Stomach (tissue), 8 donors: ENCODE measurements at regions not wholly inside any gene's neighbourhood (a gene's known extent, or its start where the extent isn't known, plus 50 kb on each side); places are given as distances from the start of the nearest gene placed in this dataset.
"Not testable (repeated sequence)": the region's sequence is repeated elsewhere in the genome, so short reads cannot be mapped to it uniquely, and the experiment has no call there.

Experiments
- DNase-seq, 2 donors: peaks; one replicate each; pipeline versions ENCODE4 v3.0.0 to v3.0.0-alpha.2; 2013 to 2019
- H3K27ac ChIP-seq, 5 donors: fragments of 200-600 bp in 4 of 5; sonication (generic) in 4 of 5; one replicate each; pipeline ENCODE4 v1.5.1; 2013 to 2019; ENCODE audit warnings: mild to moderate bottlenecking in 1 of 5, moderate library complexity in 1 of 5
- H3K27me3 ChIP-seq, 3 donors: fragments of 200-600 bp; sonication (generic); one replicate each; pipeline ENCODE4 v1.5.1; 2017 to 2019; ENCODE audit warnings: mixed run types in 1 of 3
- H3K36me3 ChIP-seq, 4 donors: fragments of 200-600 bp; sonication (generic); 1 replicate in 3 of 4; 2 replicates in 1 of 4; pipeline ENCODE4 v1.5.1; 2016 to 2019
- H3K4me1 ChIP-seq, 4 donors: fragments of 200-600 bp; sonication (generic); one replicate each; pipeline ENCODE4 v1.5.1; 2016 to 2019
- H3K4me3 ChIP-seq, 4 donors: fragments of 200-600 bp; sonication (generic) in 3 of 4; one replicate each; pipeline ENCODE4 v1.5.1; 2016 to 2019; ENCODE audit warnings: mild to moderate bottlenecking in 1 of 4
- H3K9me3 ChIP-seq, 4 donors: fragments of 200-600 bp; sonication (generic); one replicate each; pipeline ENCODE4 v1.5.1; 2016 to 2019
- EP300 ChIP-seq: sonication (generic); formaldehyde crosslinking; IDR thresholded peaks from one replicate; pipeline ENCODE4 v1.6.1; 2017; ENCODE audit warnings: antibody characterized with exemption
- POLR2A ChIP-seq, 4 donors: fragments of 450-650 bp; IDR thresholded peaks; one replicate each; pipeline ENCODE4 v1.6.1; 2016; ENCODE audit warnings: antibody characterized with exemption in 4 of 4, control low read depth in 2 of 4, mild to moderate bottlenecking in 1 of 4, moderate library complexity in 1 of 4
- POLR2AphosphoS5 ChIP-seq, 3 donors: sonication (generic); formaldehyde crosslinking; IDR thresholded peaks; one replicate each; pipeline ENCODE4 v1.6.1; 2016; ENCODE audit warnings: antibody characterized with exemption in 3 of 3
- WGBS, 5 donors: extraction: QIAGEN DNeasy Blood & Tissue Kit in 3 of 5; methylation state at CpG; one replicate each; pipeline versions ENCODE4 v1.1.5 to v1.1.7; 2013 to 2018; 5-methylcytosine and 5-hydroxymethylcytosine counted together
- intact Hi-C: fragments of 100-400 bp; cut with DNase I; formaldehyde crosslinking; loops from one replicate; pipeline ENCODE4 v1.15.1; 2023; ENCODE audit warnings: low total_unique reads
- TF ChIP-seq, protein P1 (sequence below), 7 experiments: fragments of 450-650 bp in 4 of 7; fragments of 200-600 bp in 3 of 7; sonication (generic) in 3 of 7; IDR thresholded peaks; one replicate each; pipeline ENCODE4 v1.5.1; 2016 to 2019; ENCODE audit warnings: antibody characterized with exemption in 7 of 7, control low read depth in 2 of 7, mild to moderate bottlenecking in 1 of 7
- donor health status: healthy with polysubstance abuse.
- donor health status: Bipolar disorder and iron deficiency.
- donor health status: healthy.

DNA sequence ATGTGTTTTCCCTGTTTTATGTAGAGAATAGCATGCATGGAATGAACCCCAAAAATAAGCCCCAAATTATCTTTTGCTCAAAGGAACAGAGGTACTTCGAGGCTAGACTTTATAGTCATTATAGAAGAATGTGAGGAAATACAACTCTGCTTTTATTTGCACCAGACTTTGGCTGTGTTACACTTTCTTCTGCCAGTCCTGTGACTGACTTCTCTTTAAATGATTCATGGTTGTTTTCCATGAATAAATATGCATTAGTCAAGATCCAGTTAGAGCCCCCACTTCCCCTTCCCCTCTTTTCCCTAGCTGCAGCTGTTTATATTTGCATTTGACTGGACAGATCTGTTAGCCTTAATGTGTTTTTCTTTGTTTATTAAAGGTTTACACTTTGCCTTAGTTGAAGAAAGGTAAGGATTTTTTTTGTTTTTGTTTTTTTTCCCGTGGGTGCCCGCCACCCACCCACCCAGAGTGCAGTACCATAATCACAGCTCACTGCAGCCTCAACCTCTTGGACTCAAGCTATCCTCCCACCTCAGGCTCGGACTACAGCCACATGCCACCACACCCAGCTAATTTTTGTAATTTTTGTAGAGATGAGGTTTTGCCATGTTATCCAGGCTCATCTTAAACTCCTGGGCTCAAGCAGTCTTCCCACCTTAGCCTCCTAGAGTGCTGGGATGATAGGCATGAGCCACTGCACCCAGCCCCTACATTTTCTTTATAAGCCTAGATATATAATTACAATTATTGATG lies 152.6 kb downstream of the CYB561 start:
- TF ChIP-seq EP300 = no peak
- TF ChIP-seq, protein P1, sequence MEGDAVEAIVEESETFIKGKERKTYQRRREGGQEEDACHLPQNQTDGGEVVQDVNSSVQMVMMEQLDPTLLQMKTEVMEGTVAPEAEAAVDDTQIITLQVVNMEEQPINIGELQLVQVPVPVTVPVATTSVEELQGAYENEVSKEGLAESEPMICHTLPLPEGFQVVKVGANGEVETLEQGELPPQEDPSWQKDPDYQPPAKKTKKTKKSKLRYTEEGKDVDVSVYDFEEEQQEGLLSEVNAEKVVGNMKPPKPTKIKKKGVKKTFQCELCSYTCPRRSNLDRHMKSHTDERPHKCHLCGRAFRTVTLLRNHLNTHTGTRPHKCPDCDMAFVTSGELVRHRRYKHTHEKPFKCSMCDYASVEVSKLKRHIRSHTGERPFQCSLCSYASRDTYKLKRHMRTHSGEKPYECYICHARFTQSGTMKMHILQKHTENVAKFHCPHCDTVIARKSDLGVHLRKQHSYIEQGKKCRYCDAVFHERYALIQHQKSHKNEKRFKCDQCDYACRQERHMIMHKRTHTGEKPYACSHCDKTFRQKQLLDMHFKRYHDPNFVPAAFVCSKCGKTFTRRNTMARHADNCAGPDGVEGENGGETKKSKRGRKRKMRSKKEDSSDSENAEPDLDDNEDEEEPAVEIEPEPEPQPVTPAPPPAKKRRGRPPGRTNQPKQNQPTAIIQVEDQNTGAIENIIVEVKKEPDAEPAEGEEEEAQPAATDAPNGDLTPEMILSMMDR (IDR thresholded peaks at IDR 0.05) = no peak
- no peak for TF ChIP-seq POLR2A (IDR thresholded peaks at IDR 0.05)
- no peak for TF ChIP-seq POLR2AphosphoS5 (IDR thresholded peaks at IDR 0.05)
- intact Hi-C loops = no loop called here
- peaks cover 0 to 23% (median 11%) of the 10 kb centered on the region in 4 donors for H3K4me1 ChIP-seq
- WGBS, 5 donors = 44 to 65% (median 50%) methylated on average over 4 of the region's 4 CpGs
- peaks cover 4 to 11% (median 8%) of the 10 kb centered on the region in 4 donors for H3K9me3 ChIP-seq
- no peaks in the 10 kb centered on the region for H3K27me3 ChIP-seq
- DNase-seq = peak in 1 of 2 donors; percentile 30
- H3K4me3 ChIP-seq = no peak overlapping the region
- H3K36me3 ChIP-seq = no peaks in the 10 kb centered on the region
- H3K27ac ChIP-seq = no peak overlapping the region

DNA sequence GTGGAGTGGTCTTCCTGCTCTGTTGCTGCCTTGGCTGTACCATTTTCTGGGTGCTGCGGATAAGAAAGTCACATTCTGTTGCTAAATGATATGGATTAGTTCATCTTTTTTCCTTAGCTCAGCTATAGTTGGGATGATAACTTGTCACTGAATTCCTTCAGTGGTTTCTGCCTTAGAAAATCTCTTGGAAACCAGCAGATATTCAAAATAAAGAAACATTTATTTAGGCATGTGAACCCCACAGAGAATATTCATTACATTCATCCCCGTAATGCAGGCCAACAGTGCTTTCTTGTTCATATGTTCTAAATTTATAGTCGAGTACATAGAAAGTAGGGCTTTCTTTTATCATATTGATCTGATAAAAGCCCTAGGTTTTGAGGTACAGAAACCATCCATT lies 151.3 kb downstream of the CYB561 start:
- intact Hi-C loops = no loop called here
- WGBS, 5 donors = 70 to 81% (median 72%) methylated on average over 3 of the region's 3 CpGs

DNA sequence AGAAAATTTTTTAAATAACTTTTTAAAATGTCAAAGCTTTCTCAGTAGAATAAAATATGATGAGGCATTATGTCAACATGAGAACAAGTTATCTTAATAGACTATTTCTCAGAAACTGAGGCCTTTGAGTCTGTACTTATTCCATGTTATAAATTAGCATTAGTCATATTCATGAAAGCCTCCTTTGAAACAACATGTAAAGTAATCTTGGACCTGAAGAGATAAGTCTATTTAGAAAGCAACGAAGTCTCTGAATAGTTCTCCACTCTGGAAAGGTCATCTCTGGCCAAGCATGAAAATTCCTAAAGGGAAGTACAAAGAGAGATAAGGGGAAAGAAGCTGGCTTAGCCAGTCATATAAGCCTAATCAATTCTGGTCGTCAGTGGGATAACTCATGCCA lies 150.8 kb downstream of the CYB561 start:
- H3K9me3 ChIP-seq = peaks cover 4 to 15% (median 11%) of the 10 kb centered on the region in 4 donors
- peak in 1 of 2 donors; percentile 48 for DNase-seq
- 25 to 39% (median 36%) methylated on average over 2 of the region's 2 CpGs for WGBS, 5 donors
- no peak overlapping the region for H3K4me3 ChIP-seq
- H3K36me3 ChIP-seq = no peaks in the 10 kb centered on the region
- H3K27ac ChIP-seq = peak overlapping the region in 1 of 5 donors; percentile 12
- TF ChIP-seq, protein P1 (IDR thresholded peaks at IDR 0.05) = no peak
- TF ChIP-seq POLR2AphosphoS5 (IDR thresholded peaks at IDR 0.05) (peak in 1 of 3 donors; percentile 67), EP300 (no peak)
- peaks cover 0 to 23% (median 11%) of the 10 kb centered on the region in 4 donors for H3K4me1 ChIP-seq
- no peaks in the 10 kb centered on the region for H3K27me3 ChIP-seq
- intact Hi-C loops = no loop called here

More for the DNA sequence above, 151.3 kb downstream of the CYB561 start:
- Histone ChIP-seq H3K4me3 (no peak overlapping the region), H3K36me3 (no peaks in the 10 kb centered on the region), H3K9me3 (peaks cover 4 to 15% (median 11%) of the 10 kb centered on the region in 4 donors), H3K4me1 (peaks cover 0 to 23% (median 11%) of the 10 kb centered on the region in 4 donors), H3K27me3 (no peaks in the 10 kb centered on the region), H3K27ac (peak overlapping the region in 1 of 5 donors; percentile 12)
- TF ChIP-seq EP300 = no peak
- no peak for TF ChIP-seq POLR2A (IDR thresholded peaks at IDR 0.05)
- no peak for TF ChIP-seq POLR2AphosphoS5 (IDR thresholded peaks at IDR 0.05)
- TF ChIP-seq, protein P1 (IDR thresholded peaks at IDR 0.05) = no peak
- DNase-seq = peak in 1 of 2 donors; percentile 13

DNA sequence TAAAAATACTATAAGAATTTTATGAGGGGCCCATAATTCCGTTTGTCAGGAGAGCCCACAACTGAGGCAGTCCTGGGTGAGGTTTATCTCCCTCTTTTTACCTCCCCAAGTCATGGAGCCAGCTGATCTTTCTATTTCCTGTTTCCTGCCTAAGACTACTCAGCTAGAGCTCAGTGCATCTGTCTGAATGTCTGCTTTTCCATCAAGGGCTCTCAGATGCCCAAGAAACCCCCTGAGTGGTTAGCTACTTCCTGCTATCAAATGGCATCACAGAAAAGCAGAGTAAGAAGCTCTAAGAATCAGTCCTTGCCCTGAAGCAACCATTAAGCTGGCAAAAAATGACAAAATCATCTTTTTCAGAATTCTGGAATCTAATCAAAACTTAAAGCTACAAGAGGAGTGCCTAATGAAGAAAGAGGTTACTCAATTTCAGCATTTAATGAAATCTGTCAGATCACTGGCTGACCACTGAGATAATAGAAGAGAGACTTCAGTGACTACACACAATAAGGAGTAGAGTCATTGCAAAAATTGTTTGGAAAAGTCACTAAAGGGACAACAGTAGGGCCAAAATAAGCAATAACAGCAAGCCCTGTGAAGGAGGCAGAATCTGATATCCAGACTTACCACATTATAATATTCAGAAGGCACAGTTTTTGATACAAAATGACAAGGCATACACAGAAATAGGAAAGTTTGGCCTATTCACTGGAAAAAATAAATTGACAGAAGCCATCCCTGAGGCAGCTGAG lies 150.1 kb downstream of the CYB561 start:
- no peak overlapping the region for H3K27ac ChIP-seq
- no peak for TF ChIP-seq EP300
- TF ChIP-seq, protein P1 (IDR thresholded peaks at IDR 0.05) = no peak
- no peak for TF ChIP-seq POLR2A (IDR thresholded peaks at IDR 0.05)
- TF ChIP-seq POLR2AphosphoS5 (IDR thresholded peaks at IDR 0.05) = no peak
- intact Hi-C loops = no loop called here
- peaks cover 0 to 19% (median 11%) of the 10 kb centered on the region in 4 donors for H3K4me1 ChIP-seq
- 55 to 77% (median 65%) methylated on average over 1 of the region's 1 CpG for WGBS, 5 donors
- peaks cover 4 to 15% (median 11%) of the 10 kb centered on the region in 4 donors for H3K9me3 ChIP-seq
- H3K27me3 ChIP-seq = no peaks in the 10 kb centered on the region
- no peaks in the 10 kb centered on the region for H3K36me3 ChIP-seq
- DNase-seq = peak in 1 of 2 donors; percentile 6
- no peak overlapping the region for H3K4me3 ChIP-seq

DNA sequence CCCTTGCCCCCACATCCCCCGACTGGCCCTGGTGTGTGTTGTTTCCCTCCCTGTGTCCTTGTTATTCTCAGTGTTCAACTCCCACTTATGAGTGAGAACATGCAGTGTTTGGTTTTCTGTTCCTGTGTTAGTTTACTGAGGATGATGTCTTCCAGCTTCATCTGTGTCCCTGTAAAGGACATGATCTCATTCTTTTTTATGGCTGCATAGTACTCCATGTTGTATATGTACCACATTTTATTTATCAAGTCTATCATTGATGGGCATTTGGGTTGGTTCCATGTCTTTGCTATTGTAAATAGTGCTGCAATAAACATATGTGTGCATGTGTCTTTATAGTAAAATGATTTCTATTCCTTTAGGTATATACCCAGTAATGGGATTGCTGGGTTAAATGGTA lies 147.2 kb downstream of the CYB561 start:
- H3K36me3 ChIP-seq, H3K27me3 ChIP-seq, DNase-seq, H3K27ac ChIP-seq, H3K4me3 ChIP-seq, intact Hi-C loops: not testable (repeated sequence)
- 90 to 100% (median 96%) methylated on average over 1 of the region's 1 CpG for WGBS, 5 donors
- peaks cover 0 to 10% (median 4%) of the 10 kb centered on the region in 4 donors for H3K4me1 ChIP-seq
- peaks cover 4 to 15% (median 11%) of the 10 kb centered on the region in 4 donors for H3K9me3 ChIP-seq
